GM12872 (cell line): ENCODE measurements at regions not wholly inside any gene's neighbourhood (a gene's known extent, or its start where the extent isn't known, plus 50 kb on each side); places are given as distances from the start of the nearest gene placed in this dataset.

Source experiments
- TF ChIP-seq, protein P1 (sequence below): IDR thresholded peaks from 3 replicates; pipeline ENCODE4 v1.5.1; 2011; ENCODE audit warnings: low read depth, mild to moderate bottlenecking, low read length, moderate library complexity; ENCODE audit not compliant: insufficient read depth

DNA sequence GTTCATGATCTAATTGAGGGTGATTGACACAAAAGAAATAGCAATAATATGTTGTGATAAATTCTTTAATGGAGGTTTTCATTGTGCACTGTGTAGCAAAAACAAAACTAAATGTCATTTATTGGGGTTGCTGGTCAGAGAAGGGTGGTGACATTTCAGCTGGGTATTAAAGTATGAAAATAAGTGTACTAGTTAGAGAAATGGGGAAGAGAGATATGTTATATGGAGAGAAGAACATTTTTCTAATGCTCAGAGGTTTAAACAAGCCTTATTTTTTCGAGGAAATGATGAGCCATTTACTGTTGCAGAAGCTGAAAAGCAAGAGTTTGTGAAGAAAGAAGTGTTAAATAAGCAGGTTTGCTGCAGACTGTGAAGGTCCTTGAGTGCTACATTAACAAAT lies 142.7 kb upstream of the PAQR3 start:
- TF ChIP-seq, protein P1, sequence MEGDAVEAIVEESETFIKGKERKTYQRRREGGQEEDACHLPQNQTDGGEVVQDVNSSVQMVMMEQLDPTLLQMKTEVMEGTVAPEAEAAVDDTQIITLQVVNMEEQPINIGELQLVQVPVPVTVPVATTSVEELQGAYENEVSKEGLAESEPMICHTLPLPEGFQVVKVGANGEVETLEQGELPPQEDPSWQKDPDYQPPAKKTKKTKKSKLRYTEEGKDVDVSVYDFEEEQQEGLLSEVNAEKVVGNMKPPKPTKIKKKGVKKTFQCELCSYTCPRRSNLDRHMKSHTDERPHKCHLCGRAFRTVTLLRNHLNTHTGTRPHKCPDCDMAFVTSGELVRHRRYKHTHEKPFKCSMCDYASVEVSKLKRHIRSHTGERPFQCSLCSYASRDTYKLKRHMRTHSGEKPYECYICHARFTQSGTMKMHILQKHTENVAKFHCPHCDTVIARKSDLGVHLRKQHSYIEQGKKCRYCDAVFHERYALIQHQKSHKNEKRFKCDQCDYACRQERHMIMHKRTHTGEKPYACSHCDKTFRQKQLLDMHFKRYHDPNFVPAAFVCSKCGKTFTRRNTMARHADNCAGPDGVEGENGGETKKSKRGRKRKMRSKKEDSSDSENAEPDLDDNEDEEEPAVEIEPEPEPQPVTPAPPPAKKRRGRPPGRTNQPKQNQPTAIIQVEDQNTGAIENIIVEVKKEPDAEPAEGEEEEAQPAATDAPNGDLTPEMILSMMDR, result no peak

DNA sequence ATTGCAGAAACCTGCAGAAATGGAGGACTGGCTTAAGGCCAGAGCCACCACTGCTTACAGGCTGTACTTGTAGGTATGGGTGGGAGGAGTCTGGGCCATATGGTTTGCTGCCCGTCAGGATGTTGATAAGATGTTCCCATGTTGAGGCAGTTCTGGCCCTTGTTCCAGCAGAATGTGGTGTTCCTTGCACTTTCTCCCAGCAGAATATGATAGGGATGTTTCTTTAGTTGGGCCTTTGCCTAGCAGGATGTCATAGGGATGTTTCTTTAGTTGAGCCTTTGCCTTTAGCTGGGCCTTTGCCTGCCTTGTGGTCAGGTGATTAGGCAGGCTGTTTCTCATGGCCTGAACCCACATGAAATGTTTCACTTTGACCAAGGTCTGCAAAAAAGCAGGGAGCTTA lies 139.1 kb upstream of the PAQR3 start:
- TF ChIP-seq, protein P1, result no peak

DNA sequence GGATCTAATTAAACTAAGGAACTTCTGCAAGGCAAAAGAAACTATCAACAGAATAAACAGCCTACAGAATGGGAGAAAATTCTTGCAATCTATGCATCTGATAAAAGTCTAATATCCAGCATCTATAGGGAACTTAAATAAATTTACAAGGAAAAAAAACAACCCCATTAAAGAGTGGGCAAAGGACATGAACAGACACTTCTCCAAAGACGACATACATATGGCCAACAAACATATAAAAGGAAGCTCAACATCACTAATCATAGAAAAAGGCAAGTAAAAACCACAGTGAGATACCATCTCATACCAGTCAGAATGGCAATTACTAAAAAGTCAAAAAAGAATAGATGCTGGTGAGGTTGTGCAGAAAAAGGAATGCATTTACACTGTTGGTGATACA lies 134.8 kb upstream of the PAQR3 start:
- TF ChIP-seq, protein P1, result no peak

DNA sequence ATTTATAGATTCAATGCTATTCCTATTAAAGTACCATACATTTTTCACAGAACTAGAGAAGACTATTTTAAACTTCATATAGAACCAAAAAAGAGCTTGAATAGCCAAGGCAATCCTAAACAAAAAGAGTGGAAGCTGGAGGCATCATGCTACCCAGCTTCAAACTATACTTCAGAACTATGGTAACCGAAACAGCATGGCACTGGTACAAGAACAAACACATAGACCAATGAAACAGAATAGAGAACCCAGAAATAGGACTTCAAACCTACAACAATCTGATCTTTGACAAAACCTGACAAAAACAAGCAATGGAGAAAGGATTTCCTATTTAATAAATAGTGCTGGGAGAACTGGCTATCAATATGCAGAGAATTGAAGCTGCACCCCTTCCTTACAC lies 134.2 kb upstream of the PAQR3 start:
- TF ChIP-seq, protein P1, result no peak

DNA sequence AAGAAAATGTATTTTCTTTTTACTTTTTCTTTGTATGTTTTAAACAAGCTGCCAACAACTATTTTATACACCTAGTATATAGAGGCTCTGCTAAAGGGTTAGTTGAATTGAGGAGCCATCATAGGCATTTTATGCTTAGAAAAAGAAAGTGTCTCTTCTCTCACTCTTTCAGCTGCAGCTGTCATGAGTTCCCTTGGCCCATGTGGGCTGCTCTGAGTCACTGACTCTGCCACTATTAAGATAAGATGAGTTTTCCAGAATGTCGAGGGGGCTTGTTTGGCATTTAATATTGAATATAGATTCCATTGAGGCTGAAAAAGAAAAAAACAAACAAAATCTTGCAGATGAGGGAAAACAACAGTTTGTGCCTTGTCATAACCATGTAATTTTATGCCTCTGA lies 126.0 kb upstream of the PAQR3 start:
- TF ChIP-seq, protein P1, result no peak

DNA sequence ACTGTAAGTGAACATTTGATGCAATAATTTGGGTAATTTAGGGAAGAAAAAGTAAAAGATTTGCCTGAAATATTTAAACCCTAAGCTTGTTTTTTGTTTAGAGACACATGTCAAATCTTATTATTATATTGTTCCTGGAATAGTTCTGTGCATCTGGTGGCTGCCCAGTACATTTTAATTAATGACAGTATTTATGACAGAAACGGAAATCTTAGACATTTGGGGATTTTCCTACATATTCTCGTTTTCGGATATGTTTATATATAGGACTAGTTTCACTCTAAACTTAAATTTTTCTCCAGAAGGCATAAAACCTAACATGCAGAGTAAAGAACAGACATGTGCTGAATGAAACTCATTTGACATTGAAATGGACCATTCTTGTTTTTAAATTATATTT lies 125.6 kb upstream of the PAQR3 start:
- TF ChIP-seq, protein P1, result no peak

DNA sequence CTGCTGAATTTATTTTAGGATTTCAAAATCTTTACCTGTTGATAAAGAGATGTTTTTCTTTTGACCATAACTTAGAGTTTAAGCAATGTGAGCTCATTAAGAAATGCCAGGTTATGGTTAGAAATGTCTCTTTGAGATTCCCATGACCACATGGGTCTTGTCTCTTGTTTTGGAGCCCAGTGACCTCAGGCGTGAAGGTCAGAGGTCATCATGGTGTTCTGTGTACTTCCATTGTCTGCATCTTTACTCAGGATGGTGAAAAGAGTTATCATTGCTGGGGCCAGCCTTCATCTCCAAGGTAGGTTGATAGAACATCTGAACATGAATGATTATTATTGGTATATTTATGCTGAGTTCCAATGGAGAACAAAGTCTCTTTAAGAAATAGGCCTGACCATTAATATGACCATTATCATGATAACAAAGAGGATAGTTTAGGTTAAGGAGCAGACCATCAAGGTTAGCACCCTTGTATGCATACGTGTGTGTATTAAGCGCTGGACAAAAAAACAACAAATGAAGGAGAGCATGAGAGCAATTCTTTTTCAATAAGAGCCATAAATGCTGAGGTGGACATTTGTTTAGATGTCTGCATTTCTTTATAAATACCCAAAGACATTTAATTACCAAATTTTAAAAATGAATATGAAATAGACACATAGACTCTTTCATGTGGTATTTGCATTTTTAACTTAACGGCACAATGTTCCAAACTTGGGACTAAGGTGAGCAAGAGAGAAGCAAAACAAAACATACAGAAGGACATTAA lies 120.6 kb upstream of the PAQR3 start:
- TF ChIP-seq, protein P1, result no peak

DNA sequence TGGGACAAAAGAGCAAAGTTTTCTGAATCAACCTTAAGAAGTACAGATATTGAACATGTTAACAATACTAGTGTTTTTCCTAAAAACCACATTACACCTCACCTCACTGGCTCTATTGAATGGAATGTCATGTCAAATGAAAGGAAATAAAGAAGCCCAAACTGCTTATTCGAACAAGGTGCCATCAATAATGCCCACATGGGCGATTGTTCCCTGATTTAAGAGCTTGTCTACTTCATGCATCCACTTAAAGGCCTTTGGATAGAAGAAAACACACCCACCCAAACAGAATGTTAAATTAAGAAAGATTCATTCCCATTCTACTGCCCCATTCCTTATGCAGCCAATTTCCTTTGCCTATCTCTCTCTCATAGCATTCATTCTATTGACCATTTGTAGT lies 118.5 kb upstream of the PAQR3 start:
- TF ChIP-seq, protein P1, result no peak
